ENCODE measurements at regions not wholly inside any gene's neighbourhood (a gene's known extent, or its start where the extent isn't known, plus 50 kb on each side); places are given as distances from the start of the nearest gene placed in this dataset.

GRCh38 chr7:67765481-67766175 lies 769.0 kb downstream of the TYW1 start:
- in situ Hi-C loops (cut with MboI; ENCODE audit: low sequenced_read_pairs) (no loop called here), intact Hi-C loops (cut with micrococcal nuclease) (no loop called here), dilution Hi-C loops (cut with HindIII; ENCODE audit: low sequenced_read_pairs, unreplicated experiment) (no loop called here)
- Histone ChIP-seq H2BK15ac (ENCODE audit: low read depth, low read length) (no peak overlapping the region), H3K9ac (ENCODE audit: low read depth, low read length) (no peak overlapping the region), H3K27ac (ENCODE audit: insufficient read depth, low read length) (no peak overlapping the region), H2AFZ (replicated peaks; ENCODE audit: low read length, poor library complexity) (no peak overlapping the region), H3K23ac (ENCODE audit: low read depth, low read length) (no peak overlapping the region), H2BK5ac (ENCODE audit: low read depth, low read length, poor library complexity, severe bottlenecking) (no peak overlapping the region), H3K4me3 (ENCODE audit: insufficient read depth, low read depth, low read length) (no peak overlapping the region), H3K18ac (ENCODE audit: low read depth, low read length) (no peak overlapping the region), H3K14ac (replicated peaks; ENCODE audit: low read depth, low read length) (no peak overlapping the region), H2BK120ac (ENCODE audit: low read depth, low read length) (no peak overlapping the region), H3K9me3 (ENCODE audit: control insufficient read depth, insufficient read depth, low read length) (peaks cover 17% of the 10 kb centered on the region), H3K4me2 (ENCODE audit: low read depth, low read length) (no peak overlapping the region), H3K27me3 (ENCODE audit: control insufficient read depth, insufficient read depth, low read length) (no peaks in the 10 kb centered on the region), H2BK20ac (ENCODE audit: low read depth, low read length) (no peak overlapping the region), H3K36me3 (ENCODE audit: control insufficient read depth, insufficient read depth, low read length) (no peaks in the 10 kb centered on the region), H4K5ac (ENCODE audit: low read depth, low read length) (no peak overlapping the region), H2AK9ac (replicated peaks; ENCODE audit: low read depth, low read length, poor library complexity) (no peak overlapping the region), H3K4me1 (ENCODE audit: control insufficient read depth, insufficient read depth, low read length) (no peaks in the 10 kb centered on the region), H4K20me1 (ENCODE audit: insufficient read depth, low read length) (no peaks in the 10 kb centered on the region), H3K9me1 (ENCODE audit: insufficient read depth, low read length) (no peaks in the 10 kb centered on the region), H4K91ac (ENCODE audit: insufficient read depth, low read depth, low read length) (no peak overlapping the region), H3K79me1 (ENCODE audit: low read depth in 1 of 2, low read length in 2 of 2) (no peaks in the 10 kb centered on the region), H2AK5ac (ENCODE audit: low read depth, low read length) (no peak overlapping the region), H4K8ac (ENCODE audit: low read depth in 2 of 2, low read length in 2 of 2) (no peak overlapping the region), H3K56ac (ENCODE audit: extremely low read depth, insufficient read depth, low read length) (no peak overlapping the region), H3K4ac (ENCODE audit: low read depth, low read length) (no peak overlapping the region)
- ChIA-PET POLR2A (ENCODE audit: unreplicated experiment) (no interaction called here), CTCF (no interaction called here)
- WGBS, 2 experiments (ENCODE audit: extremely low coverage in 2 of 2, insufficient read length in 1 of 2): no CpG with 5 or more reads among the region's 6 CpGs
- ATAC-seq (ENCODE audit: low read depth) (no peak), DNase-seq (no peak)
- no TSS peak for BruUV-seq (replicated peaks)
- TF ChIP-seq RAD21 (IDR thresholded peaks at IDR 0.05; ENCODE audit: low read length): no peak

All from IMR-90 (cell line).